Dermis blood vessel endothelial cell (primary cell): ENCODE measurements at regions not wholly inside any gene's neighbourhood (a gene's known extent, or its start where the extent isn't known, plus 50 kb on each side); places are given as distances from the start of the nearest gene placed in this dataset.
A peak's percentile ranks its signal among the peaks of the same experiment; 100 is the strongest.

Source experiments
- DNase-seq: peaks from one replicate; pipeline ENCODE4 v3.0.0; 2010

DNA sequence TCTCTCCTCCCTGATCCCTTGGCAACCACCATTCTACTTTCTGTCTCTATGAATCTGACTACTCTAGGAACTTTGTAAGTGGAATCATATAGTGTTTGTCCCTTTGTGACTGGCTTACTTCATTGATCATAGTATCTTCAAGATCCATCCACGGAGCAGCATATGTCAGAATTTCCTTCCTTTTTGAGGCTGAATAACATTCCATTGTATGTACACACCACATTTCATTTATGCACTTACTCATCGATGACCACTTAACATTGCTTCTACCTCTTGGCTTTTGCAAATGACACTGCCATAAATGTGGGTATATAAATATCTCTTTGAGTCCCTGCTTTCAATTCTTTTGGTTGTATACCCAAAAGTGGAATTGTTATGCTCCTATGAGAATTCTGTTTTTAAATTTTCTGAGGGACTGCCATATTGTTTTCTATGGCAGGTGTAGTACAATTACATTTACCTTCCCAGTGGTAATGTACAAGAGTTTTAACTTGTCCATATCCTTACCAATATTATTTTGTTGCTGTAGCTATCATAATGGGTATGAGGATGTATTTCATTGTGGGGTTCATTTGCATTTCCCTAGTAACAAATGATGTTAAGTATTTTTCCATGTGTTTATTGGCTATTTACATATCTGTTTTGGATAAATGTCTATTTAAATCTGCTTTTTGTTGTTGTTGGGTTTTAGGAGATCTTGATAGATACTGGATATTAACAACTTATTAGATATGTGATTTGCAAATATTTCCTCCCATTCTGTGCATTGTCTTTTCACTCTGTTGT lies 466.1 kb downstream of the C4orf33 start:
- DNase-seq: peak; percentile 76

DNA sequence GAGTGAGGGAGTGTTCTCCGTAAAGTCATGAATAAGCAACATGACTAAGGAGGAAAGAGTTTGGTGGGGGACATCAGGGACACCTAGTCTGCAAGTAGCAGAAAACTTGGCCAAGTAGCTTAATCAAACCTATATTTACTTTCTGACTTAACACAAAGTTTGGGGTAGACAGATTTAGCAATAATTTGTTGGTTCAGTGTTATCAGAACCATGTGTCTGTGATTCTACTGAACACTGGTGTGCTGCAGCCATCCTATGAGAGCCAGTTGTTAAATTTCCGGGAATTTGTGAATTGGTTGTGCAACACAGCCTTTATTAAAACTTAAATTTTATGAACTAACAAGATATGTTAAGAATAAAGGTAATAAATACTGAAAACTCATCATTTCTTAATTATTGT lies 469.3 kb downstream of the C4orf33 start:
- no peak for DNase-seq

DNA sequence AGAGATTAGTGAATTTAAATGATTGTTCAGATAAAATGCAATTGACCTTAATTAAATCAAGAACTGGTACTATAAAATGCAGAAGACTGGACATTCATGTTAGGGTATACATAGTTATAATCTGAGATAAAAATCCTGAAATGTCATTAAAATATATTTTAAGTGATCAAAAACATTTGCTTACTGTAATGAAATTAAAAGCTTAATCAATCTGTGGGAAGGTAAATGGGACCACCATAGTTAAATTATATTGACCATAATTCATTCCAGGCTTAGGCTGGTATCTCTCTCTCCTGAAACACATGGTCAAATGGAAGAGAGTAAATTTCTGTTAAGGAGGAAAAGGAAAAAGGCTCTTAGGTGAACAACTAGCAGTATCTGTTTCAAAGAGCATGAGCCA lies 474.4 kb downstream of the C4orf33 start:
- DNase-seq: no peak

- peak; percentile 15 for DNase-seq
Measured at GRCh38 chr4:129578336-129578735, 482.4 kb downstream of the C4orf33 start.

DNA sequence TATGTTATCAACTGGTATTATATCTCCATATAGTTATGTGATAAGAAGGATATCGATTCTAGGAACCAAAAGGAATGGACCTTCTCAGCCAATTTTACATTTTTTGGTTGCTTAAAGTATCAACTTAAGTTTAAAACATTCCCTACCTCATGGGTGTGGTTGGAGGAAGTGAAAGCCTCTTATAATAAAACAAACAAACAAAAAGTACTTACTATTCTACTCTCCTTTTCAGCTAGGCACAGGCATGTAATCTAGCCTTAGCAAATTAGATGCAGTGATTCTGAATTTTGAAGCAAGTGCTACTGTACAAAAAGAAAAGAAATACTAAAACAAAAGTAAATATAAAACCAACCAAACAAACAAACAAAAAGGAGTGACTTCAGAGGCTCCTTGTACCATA lies 485.4 kb downstream of the C4orf33 start:
- DNase-seq: no peak

GRCh38 chr4:129583868-129584267 lies 487.9 kb downstream of the C4orf33 start:
- no peak for DNase-seq

DNA sequence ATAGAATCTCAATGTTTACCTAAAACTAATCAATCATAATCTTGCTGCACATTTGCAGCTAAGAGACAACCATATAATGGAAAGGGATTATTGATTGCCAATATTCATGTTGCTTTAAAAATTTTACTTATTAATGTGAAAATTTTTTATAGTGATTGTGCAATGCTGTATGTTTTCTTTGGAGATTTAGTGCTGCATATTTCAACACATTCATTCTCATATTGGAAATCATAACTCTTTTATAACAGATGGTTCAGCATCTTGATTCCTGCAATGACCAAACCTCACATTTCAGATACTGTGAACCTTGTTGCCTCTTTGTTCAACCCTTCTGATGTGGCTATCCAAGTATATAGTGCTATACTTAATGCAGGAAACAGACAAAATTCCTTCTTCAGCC lies 502.6 kb downstream of the C4orf33 start:
- DNase-seq: no peak

- DNase-seq: no peak
Measured at GRCh38 chr4:129600898-129601297, 504.9 kb downstream of the C4orf33 start.

DNA sequence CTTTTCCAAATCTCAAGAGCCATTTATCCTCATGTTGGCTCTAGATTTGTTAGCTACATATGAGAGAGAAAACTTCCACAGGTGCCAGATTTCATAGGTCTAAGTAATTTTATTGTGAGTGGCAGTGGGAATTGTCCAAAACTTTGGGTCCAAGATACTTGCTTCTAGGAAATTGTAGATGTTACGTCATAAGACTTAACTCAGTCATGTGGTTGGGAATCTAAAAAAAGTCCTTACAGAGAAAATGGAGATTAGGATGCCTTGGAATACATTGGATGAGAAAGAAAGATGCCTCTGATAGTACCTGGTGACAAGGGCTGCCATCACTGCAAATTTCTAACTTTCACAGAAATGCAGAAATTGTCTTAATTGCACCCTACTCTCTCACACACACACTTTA lies 506.5 kb downstream of the C4orf33 start:
- no peak for DNase-seq

DNA sequence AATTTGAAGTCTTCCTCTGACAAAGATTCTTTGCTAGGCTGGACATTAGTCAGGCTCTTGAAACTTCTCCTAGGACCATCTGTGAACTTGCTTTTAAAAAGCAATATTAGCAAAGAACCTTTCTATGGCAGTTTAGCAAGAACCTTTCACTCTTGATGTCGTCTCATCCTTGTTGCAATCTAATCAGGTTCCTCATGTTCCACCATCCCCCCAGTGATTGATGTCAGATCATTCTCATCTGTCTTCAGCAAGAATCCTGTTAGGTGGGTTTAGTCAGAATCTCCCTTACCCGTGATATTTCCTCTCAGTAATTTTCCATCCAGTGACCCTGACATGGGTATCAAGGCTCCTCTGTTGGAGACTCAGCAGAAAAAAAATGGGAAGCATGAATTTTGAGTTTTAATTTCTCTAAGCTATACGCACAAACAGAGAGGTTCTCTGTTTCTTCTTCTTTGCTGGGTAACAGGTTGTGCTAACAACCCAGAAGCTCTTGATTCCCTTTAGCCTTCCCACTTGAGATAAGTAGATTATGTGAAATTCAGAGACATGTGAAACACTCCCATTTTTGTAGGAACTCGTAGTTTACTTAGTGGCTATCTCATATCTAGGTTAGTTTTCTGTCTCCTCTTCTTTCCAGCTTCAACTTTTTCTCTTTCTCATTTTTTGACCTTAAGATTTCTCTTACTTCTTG lies 507.4 kb downstream of the C4orf33 start:
- DNase-seq: no peak

GRCh38 chr4:129604632-129605255 lies 508.8 kb downstream of the C4orf33 start:
- DNase-seq: no peak

DNA sequence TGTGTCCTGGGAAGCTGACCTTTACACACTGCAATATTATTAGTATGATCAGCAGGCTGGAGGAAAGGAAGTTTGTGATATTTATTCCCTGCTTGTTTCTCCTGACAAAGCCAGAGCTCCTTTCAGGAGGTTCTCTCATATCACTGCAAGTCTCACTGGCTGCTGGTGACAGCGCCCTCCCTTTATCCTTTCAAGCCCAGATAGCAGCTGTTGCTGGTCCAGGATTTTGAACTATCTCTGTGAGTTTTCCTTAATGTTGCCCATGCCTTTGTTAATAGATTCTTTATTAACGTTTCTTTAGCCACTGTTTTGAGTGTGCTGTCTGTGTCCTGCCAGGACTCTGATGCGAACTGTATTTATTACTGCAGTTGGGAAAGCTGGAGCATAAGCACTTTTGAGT lies 518.7 kb downstream of the C4orf33 start:
- DNase-seq: no peak

DNA sequence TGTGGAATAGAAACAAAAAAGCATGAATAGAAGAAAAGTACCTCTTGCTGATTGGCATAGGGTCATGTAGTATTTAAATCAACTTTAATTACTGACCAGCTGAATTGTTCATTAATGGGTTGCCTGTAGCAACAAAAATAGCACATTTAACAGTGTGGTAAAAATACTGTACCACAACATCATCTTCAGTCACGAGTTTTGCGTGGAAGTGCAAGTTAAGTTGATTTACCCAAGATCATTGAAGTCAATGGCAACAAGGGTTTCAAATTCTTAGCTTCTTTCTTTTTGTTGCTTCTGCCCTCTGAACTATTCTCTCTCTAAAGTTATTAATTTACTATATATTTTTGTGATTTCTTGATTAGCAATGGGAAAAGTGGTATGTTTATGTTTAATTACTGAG lies 526.6 kb downstream of the C4orf33 start:
- DNase-seq: no peak

DNA sequence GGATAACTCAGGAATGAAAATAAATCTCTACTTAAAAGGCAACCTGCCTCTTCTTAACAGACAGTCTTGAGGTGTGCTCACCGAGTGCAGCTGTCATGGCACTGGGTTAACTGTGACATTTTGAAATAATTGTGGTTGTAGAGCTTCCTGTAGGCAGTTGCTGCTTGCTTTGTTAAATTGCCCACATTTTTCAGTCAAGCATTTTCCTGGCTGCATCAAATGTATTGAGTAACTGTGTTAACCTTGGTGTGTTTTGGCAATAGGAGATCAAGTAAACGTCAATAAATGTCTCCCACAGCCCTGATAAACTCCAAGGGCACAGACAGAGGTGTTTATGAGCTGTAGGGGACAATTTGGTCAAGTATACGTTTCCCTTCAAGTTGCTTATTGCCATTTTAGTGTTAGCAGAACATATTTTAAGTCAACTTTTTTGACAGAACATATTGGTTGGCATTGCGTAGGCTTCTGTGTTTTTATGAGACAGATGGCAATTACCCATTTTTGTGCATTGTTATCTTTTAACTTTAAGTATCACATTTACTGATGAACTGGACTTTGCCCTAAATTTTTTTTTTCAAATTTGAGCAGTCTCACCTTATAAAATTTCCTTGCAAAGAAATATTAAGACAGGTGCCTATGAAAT lies 527.4 kb downstream of the C4orf33 start:
- no peak for DNase-seq

- DNase-seq: peak; percentile 79
Measured at GRCh38 chr4:129641179-129641578, 545.2 kb downstream of the C4orf33 start.

- no peak for DNase-seq
Measured at GRCh38 chr4:129645461-129645860, 549.5 kb downstream of the C4orf33 start.

DNA sequence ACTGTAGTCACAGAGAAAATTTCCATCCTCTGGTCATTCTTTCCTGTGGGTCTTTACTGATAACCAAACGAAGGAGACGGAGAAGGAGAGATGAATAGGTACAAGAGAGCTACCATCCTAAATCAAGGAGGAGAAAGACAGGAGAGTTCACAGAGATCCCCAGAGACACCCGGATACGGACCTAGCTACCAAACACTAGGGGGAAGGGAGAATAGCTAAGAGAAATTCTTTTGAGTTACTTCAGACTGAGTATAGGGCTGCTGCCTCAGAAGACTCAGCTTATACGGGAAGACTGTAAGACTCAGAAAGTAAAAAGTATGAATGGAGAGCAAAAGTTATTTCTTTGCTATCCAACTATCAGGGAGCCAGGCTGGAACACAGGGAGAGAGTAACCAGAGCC lies 572.1 kb downstream of the C4orf33 start:
- no peak for DNase-seq

- no peak for DNase-seq
Measured at GRCh38 chr4:129672941-129673340, 577.0 kb downstream of the C4orf33 start.

GRCh38 chr4:129675036-129675435 lies 579.1 kb downstream of the C4orf33 start:
- DNase-seq: no peak

DNA sequence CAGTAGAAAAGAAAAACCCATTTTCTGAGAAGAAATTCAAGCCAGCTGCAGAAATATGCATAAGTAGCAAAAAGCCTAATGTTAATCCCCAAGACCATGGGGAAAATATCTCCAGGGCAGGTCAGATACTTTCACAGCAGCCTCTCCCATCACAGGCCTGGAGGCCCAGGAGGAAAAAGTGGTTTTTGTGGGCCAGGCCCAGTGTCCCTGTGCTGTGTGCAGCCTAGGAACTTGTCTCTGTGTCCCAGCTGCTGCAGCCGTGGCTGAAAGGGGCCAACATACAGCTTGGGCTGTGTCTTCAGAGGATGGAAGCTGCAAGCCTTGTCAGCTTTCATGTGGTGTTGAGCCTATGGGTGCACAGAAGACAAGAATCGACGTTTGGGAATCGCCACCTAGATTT lies 581.0 kb downstream of the C4orf33 start:
- DNase-seq: no peak

DNA sequence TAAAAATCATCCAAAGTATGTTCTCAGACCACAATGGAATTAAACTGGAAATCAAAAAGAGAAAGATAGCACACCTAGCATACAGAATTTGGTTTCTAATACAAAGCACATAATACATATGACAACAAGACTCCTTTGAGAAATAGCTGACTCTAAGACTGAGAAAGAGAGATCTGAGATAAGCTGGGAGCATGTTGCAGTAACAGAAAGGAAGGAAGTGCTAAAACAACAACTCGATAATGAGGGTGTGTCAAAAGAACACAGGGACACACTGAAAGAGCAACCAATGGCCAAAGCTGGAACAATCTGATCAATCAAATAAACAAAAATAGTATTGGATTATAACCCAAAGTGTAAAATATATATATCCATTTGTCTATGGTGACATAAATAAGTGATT lies 586.6 kb downstream of the C4orf33 start:
- DNase-seq: no peak

DNA sequence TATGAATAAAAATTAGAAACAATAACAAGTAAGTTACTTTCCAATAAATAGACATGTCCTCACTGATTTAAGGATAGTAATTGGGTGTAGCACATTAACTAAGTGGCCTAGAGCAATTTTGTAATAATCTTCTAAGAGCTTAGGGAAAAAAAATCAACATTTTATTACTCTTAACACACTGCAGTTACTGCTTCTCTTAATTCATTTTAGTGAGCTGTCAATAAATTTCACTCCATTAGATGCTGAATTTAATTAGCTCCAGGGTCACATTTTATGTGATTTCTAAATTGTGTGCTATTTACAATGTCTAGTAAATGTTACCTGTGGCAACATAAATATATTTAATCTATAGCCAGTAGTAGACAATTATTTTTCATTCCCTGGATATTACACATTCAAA lies 612.0 kb downstream of the C4orf33 start:
- DNase-seq: no peak

GRCh38 chr4:129708784-129709183 lies 612.8 kb downstream of the C4orf33 start:
- no peak for DNase-seq

DNA sequence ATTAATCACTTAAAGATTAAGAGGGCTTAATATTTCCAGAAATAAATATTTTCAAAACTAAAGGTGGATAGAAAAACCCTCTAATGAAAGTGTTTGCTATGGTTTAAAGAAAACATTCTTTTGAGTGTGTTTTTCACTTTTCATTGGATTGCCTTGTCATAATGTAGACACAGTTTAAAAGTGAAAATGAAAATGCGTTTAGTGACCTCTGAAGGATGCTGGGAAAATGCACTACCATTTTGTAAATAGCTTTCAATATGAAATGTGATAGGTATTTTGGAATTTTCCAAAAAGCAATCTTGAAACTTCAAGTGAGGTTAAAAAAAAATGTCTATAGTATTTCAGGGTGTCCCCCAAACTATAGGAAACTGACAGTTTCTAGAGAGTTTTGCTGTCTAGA lies 642.2 kb downstream of the C4orf33 start:
- no peak for DNase-seq
